Kidney epithelial cell (primary cell): ENCODE measurements at regions not wholly inside any gene's neighbourhood (a gene's known extent, or its start where the extent isn't known, plus 50 kb on each side); places are given as distances from the start of the nearest gene placed in this dataset.

Experiments
- DNase-seq: peaks from one replicate; pipeline ENCODE4 v3.0.0-alpha.2; 2010; ENCODE audit warnings: low read depth
- H3K27me3 ChIP-seq: 2 replicates; pipeline ENCODE4 v1.6.0; 2011; ENCODE audit warnings: low read length; ENCODE audit not compliant: control insufficient read depth, insufficient read depth
- H3K36me3 ChIP-seq: 2 replicates; pipeline ENCODE4 v1.5.1; 2011; ENCODE audit warnings: low read length; ENCODE audit not compliant: control insufficient read depth, insufficient read depth
- H3K4me3 ChIP-seq: 2 replicates; pipeline ENCODE4 v1.5.1; 2011; ENCODE audit warnings: low read depth, mild to moderate bottlenecking, control low read depth, low read length
- CTCF ChIP-seq: IDR thresholded peaks from 2 replicates; pipeline ENCODE4 v1.5.1; 2011; ENCODE audit warnings: mild to moderate bottlenecking, moderate library complexity, low read length, control low read depth, inconsistent platforms; ENCODE audit not compliant: insufficient read depth, poor library complexity, severe bottlenecking

GRCh38 chr13:64052521-64052920, 2636.9 kb upstream of the PCDH20 start:
- Histone ChIP-seq H3K27me3 (no peaks in the 10 kb centered on the region), H3K4me3 (no peak overlapping the region), H3K36me3 (no peaks in the 10 kb centered on the region)
- DNase-seq, result no peak
- no peak for TF ChIP-seq CTCF

GRCh38 chr13:64051278-64051677, 2635.6 kb upstream of the PCDH20 start:
- no peak overlapping the region for H3K4me3 ChIP-seq
- no peaks in the 10 kb centered on the region for H3K27me3 ChIP-seq
- DNase-seq, result no peak
- no peaks in the 10 kb centered on the region for H3K36me3 ChIP-seq
- no peak for TF ChIP-seq CTCF

- H3K4me3 ChIP-seq, result no peak overlapping the region
- TF ChIP-seq CTCF, result no peak
- H3K36me3 ChIP-seq, result no peaks in the 10 kb centered on the region
- H3K27me3 ChIP-seq, result no peaks in the 10 kb centered on the region
- no peak for DNase-seq
Measured at GRCh38 chr13:64041296-64041695, 2625.6 kb upstream of the PCDH20 start.

- no peaks in the 10 kb centered on the region for H3K27me3 ChIP-seq
- no peak overlapping the region for H3K4me3 ChIP-seq
- DNase-seq, result no peak
- no peaks in the 10 kb centered on the region for H3K36me3 ChIP-seq
- no peak for TF ChIP-seq CTCF
Measured at GRCh38 chr13:64033921-64034320, 2618.3 kb upstream of the PCDH20 start.

GRCh38 chr13:64029343-64030093, 2613.9 kb upstream of the PCDH20 start:
- H3K4me3 ChIP-seq, result no peak overlapping the region
- no peaks in the 10 kb centered on the region for H3K36me3 ChIP-seq
- DNase-seq, result no peak
- H3K27me3 ChIP-seq, result no peaks in the 10 kb centered on the region
- TF ChIP-seq CTCF, result no peak

GRCh38 chr13:64028551-64028950, 2612.9 kb upstream of the PCDH20 start:
- Histone ChIP-seq H3K36me3 (no peaks in the 10 kb centered on the region), H3K27me3 (no peaks in the 10 kb centered on the region), H3K4me3 (no peak overlapping the region)
- no peak for TF ChIP-seq CTCF
- no peak for DNase-seq
